ENCODE measurements at regions not wholly inside any gene's neighbourhood (a gene's known extent, or its start where the extent isn't known, plus 50 kb on each side); places are given as distances from the start of the nearest gene placed in this dataset.

- TF ChIP-seq ZNF639 (CRISPR knock-in tag; conservative IDR thresholded peaks at IDR 0.05 in 1 of 2, IDR thresholded peaks at IDR 0.05 in 1 of 2): no peak
- no peak for TF ChIP-seq ZNF263 (CRISPR knock-in tag; IDR thresholded peaks at IDR 0.05; ENCODE audit: borderline replicate concordance)
- peak; percentile 6; the same call in 1 of the 2 replicates for TF ChIP-seq EHMT2 (IDR thresholded peaks at IDR 0.05)
- TF ChIP-seq XRCC5 (IDR thresholded peaks at IDR 0.05; ENCODE audit: low read depth, low read length): no peak
- peak; percentile 47; the same call in 1 of the 2 replicates for TF ChIP-seq MAX (CRISPR knock-in tag; IDR thresholded peaks at IDR 0.05)
- peak; percentile 80 for TF ChIP-seq FOSL1 (tag; conservative IDR thresholded peaks at IDR 0.05)
- TF ChIP-seq NR2C2 (CRISPR knock-in tag; IDR thresholded peaks at IDR 0.05): no peak
- 0 out of 2 replicates have a peak, but pooled peaks have one; percentile 31 for TF ChIP-seq NR2C2 (tag; IDR thresholded peaks at IDR 0.05)
- no peak for TF ChIP-seq GATAD2A (IDR thresholded peaks at IDR 0.05)
- TF ChIP-seq JUND (IDR thresholded peaks at IDR 0.05; ENCODE audit: borderline replicate concordance, low read depth, low read length): peak; percentile 44; the same call in 1 of the 2 replicates
- peak; percentile 70; the same call in 1 of the 3 replicates for TF ChIP-seq JUND (tag; IDR thresholded peaks at IDR 0.05; ENCODE audit: borderline replicate concordance, low read depth, low read length)
- 0 out of 2 replicates have a peak, but pooled peaks have one; percentile 32 for TF ChIP-seq STAT6 (CRISPR knock-in tag; IDR thresholded peaks at IDR 0.05)
- no peak for TF ChIP-seq SREBF1 (IDR thresholded peaks at IDR 0.05; ENCODE audit: borderline replicate concordance, low read depth, low read length)
- 0 out of 2 replicates have a peak, but pooled peaks have one; percentile 43 for TF ChIP-seq BACH1 (tag; IDR thresholded peaks at IDR 0.05)
- TF ChIP-seq JUN (IDR thresholded peaks at IDR 0.05; ENCODE audit: borderline replicate concordance, low read depth, low read length): 0 out of 2 replicates have a peak, but pooled peaks have one; percentile 16
- no peak for TF ChIP-seq JUN (CRISPR knock-in tag; IDR thresholded peaks at IDR 0.05; ENCODE audit: borderline replicate concordance)
Measured at GRCh38 chr6:44049163-44049988, 77.9 kb downstream of the MRPL14 start (continued).

All from K562 (cell line).